NCI-H510A (cell line): ENCODE measurements at regions not wholly inside any gene's neighbourhood (a gene's known extent, or its start where the extent isn't known, plus 50 kb on each side); places are given as distances from the start of the nearest gene placed in this dataset.
"Not testable (repeated sequence)": the region's sequence is repeated elsewhere in the genome, so short reads cannot be mapped to it uniquely, and the experiment has no call there.

Experiments used
- DNase-seq: peaks from one replicate; lab custom pipeline; 2025; lab: John Stamatoyannopoulos, UW

DNA sequence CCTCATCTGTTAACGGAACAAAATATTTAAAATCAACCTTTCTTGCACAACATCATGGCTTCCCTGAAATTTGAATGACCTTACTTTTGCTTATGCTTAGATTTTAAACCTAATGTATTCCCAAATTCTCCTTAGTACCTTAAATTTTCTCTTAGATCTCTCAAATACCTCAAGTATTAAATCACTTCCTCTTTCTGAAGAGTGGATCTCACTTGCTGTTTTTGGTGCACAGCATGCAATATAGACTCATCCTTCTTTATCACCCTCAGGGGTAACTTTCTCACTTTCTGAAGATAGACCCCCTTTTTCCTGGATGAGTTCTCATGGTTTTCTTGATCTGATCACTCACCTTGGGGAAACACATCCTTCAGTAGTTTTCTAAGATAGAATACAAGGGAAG, 871.7 kb downstream of the DACH1 start:
- no peak for DNase-seq

DNA sequence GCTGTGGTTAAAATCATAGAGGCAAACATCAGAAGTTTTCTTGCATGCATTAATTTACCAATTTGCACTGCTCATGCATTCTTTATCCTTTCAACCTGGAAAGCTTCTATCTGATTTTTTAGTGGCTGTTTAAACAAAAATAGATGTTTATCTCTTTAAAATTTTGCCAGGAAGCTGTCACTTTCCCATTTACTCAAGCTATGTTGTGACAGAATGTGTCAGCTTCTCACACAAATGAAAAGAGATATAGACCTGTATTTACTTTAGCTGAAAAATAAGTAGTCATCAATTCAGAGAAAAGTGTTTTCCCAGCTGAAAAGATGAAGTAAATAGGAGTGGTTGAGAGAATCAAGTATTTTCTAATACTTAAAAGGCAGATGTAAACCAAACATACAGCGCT, 872.8 kb downstream of the DACH1 start:
- no peak for DNase-seq

GRCh38 chr13:70987043-70987442, 878.8 kb upstream of the KLHL1 start:
- no peak for DNase-seq

GRCh38 chr13:70985371-70985770, 877.1 kb upstream of the KLHL1 start:
- no peak for DNase-seq

DNA sequence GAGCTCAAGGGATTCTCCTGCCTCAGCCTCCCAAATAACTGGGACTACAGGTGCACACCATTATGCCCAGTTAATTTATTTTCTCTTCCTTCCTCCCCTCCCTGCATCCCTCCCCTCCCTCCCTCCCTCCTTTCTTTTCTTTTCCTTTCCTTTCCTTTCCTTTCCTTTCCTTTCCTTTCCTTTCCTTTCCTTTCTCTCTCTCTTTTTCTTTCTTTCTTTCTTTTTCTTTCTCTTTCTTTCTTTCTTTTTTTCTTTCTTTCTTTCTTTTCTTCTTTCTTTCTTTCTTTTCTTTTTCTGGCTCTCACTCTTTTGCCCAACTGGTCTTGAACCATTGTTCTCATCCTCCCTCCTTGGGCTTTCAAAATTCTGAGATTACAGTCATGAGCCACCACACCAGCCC, 873.0 kb upstream of the KLHL1 start:
- DNase-seq: not testable (repeated sequence)

DNA sequence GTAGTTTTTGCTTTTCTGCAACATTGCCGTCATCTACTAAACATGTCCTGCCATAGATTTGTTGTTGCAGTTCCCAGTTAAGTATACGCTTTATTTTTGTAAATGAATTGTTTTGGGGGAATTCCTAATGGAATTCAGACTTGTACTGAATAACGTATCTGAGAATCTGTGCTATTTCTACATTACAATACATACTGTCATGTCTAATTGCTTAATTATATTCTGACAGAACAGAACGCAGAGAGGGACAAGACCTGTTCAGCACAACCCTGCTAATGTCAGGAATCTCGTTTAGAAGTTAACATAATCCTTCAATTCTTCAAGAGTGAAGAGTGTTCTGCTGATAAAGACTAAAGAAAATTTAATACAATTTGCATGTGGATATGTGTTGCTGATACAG, 861.1 kb upstream of the KLHL1 start:
- no peak for DNase-seq

GRCh38 chr13:70967564-70967963, 859.3 kb upstream of the KLHL1 start:
- no peak for DNase-seq

- no peak for DNase-seq
These were observed 856.6 kb upstream of the KLHL1 start for GRCh38 chr13:70964874-70965273.

GRCh38 chr13:70964124-70964523, 855.9 kb upstream of the KLHL1 start:
- DNase-seq: no peak

DNA sequence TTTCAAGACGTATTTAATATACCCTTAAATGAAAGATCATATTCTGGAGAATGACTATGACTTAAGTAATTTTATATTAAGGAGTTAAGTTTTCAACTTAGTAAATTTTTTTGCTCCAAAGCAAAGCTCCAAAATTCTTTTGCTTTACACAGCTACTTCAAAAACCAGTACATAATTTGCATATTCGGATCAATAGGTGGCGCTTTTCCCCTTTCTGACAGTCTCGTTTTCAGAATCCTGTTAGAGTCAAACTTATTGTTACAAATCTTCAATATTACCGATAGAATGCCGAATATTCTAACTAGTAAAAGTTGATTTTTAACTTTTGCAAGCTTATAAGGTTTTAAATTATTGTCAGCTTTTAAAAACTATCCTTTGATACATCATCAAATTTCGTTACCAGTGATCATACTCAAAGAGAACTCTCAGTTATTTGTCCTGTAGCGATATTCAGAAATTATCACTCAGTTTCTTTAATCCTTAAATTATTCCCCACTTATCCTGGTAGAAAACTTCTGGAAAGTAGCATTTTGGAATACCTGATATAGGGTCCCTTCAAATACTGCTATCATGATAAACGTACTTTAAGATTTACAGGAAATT, 852.7 kb upstream of the KLHL1 start:
- no peak for DNase-seq

GRCh38 chr13:70959035-70959775, 851.0 kb upstream of the KLHL1 start:
- no peak for DNase-seq

DNA sequence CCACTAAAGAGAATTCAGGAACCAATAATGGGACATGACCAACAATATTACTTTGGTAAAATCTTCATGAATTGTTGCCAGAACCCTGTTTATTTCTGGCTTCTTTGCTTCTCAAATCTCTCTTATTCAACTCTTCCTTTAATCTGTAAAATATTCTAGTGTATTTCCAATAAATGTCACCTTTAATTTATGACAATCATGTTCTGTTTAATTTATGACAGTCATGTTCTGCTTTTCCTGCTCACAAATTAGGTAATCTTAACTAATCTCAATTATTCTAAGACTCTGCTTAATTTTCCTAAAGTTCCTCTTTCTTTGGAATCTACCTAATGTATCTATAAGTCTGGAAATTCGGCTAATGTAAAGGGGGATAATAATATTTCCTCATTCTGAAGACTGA, 847.6 kb upstream of the KLHL1 start:
- DNase-seq: no peak

GRCh38 chr13:70950664-70951063, 842.4 kb upstream of the KLHL1 start:
- DNase-seq: no peak

- no peak for DNase-seq
These were observed 837.3 kb upstream of the KLHL1 start for GRCh38 chr13:70945506-70945905.

- DNase-seq: no peak
These were observed 833.2 kb upstream of the KLHL1 start for GRCh38 chr13:70941454-70941853.

- no peak for DNase-seq
These were observed 830.2 kb upstream of the KLHL1 start for GRCh38 chr13:70938462-70938861.

- no peak for DNase-seq
These were observed 824.3 kb upstream of the KLHL1 start for GRCh38 chr13:70932511-70932910.

GRCh38 chr13:70923863-70924752, 815.9 kb upstream of the KLHL1 start:
- DNase-seq: no peak

DNA sequence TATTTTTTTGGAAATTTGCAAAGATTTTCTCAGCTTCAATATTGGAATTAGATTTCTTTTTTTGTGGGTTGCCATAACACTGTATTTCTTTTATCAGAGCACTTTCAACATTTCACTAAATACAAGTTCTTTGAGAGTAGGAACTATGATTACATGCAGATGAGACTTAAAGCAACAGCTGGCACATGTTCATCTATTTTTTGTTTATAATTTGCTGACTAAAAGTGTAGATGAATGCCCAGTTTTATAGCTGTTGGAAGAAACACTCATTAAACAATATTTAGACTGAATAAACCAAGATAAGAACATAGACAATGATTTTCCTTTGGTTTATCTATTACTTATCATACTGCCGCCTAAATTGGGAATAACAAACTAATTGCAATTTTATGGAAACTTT, 803.0 kb upstream of the KLHL1 start:
- DNase-seq: no peak

DNA sequence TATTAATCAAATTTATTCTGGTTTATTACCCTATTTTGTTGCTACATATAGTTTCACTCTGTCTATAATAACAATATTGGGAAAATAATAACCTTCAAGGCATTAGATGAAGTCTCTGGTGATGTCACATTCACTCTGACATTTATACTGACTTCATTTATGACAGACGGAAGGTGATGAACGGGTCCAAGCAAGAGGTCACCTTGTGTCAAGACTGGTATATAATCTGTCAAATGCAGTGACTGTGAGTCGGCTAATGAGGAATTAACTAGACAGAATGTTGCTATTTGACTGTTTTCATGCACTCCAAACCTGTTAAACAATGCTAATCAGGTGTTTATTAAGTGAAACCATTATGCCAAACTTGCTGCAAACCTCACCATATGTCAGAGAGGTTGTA, 800.5 kb upstream of the KLHL1 start:
- no peak for DNase-seq

GRCh38 chr13:70905035-70905434, 796.8 kb upstream of the KLHL1 start:
- DNase-seq: no peak

- no peak for DNase-seq
These were observed 787.9 kb upstream of the KLHL1 start for GRCh38 chr13:70896136-70896535.

- DNase-seq: no peak
These were observed 787.3 kb upstream of the KLHL1 start for GRCh38 chr13:70895599-70895998.
